HepG2 (cell line): ENCODE measurements at regions not wholly inside any gene's neighbourhood (a gene's known extent, or its start where the extent isn't known, plus 50 kb on each side); places are given as distances from the start of the nearest gene placed in this dataset.

Experiments used
- E2F1 ChIP-seq: sonication (generic); formaldehyde crosslinking; IDR thresholded peaks from 2 replicates; pipeline ENCODE4 v1.5.0; 2020; ENCODE audit warnings: missing genetic modification reagents
- ELF3 ChIP-seq: IDR thresholded peaks from 2 replicates; pipeline ENCODE4 v1.6.1; 2016; ENCODE audit warnings: missing genetic modification reagents, missing compliant biosample characterization
- HDAC1 ChIP-seq: sonication (generic); formaldehyde crosslinking; IDR thresholded peaks from 2 replicates; pipeline ENCODE4 v1.5.1; 2020; ENCODE audit warnings: mild to moderate bottlenecking, missing genetic modification reagents
- IKZF5 ChIP-seq: IDR thresholded peaks from 2 replicates; pipeline ENCODE4 v1.6.1; 2018; ENCODE audit warnings: missing genetic modification reagents, mild to moderate bottlenecking, missing compliant biosample characterization
- KDM4B ChIP-seq: sonication (generic); formaldehyde crosslinking; IDR thresholded peaks from 2 replicates; pipeline ENCODE4 v1.4.0; 2020; ENCODE audit warnings: missing genetic modification reagents
- NFYB ChIP-seq: sonication (generic); formaldehyde crosslinking; IDR thresholded peaks from 2 replicates; pipeline ENCODE4 v1.4.0; 2020; ENCODE audit warnings: missing genetic modification reagents
- NFYC ChIP-seq: IDR thresholded peaks from 2 replicates; pipeline ENCODE4 v1.6.1; 2016; ENCODE audit warnings: missing genetic modification reagents, missing compliant biosample characterization
- ZBTB38 ChIP-seq: sonication (generic); formaldehyde crosslinking; IDR thresholded peaks from 2 replicates; pipeline ENCODE4 v1.5.1; 2020; ENCODE audit warnings: mild to moderate bottlenecking, missing genetic modification reagents
- ZFP91 ChIP-seq: sonication (generic); formaldehyde crosslinking; IDR thresholded peaks from 2 replicates; pipeline ENCODE4 v1.9.0; 2022; ENCODE audit warnings: missing genetic modification reagents, mild to moderate bottlenecking, borderline replicate concordance
- ZNF18 ChIP-seq: sonication (generic); formaldehyde crosslinking; IDR thresholded peaks from 2 replicates; pipeline ENCODE4 v1.8.0; 2022; ENCODE audit warnings: mild to moderate bottlenecking, missing genetic modification reagents; ENCODE audit not compliant: insufficient replicate concordance
- ZNF318 ChIP-seq: sonication (generic); formaldehyde crosslinking; IDR thresholded peaks from 2 replicates; pipeline ENCODE4 v1.4.0; 2020; ENCODE audit warnings: mild to moderate bottlenecking, missing genetic modification reagents
- ZNF501 ChIP-seq: sonication (generic); formaldehyde crosslinking; IDR thresholded peaks from 2 replicates; pipeline ENCODE4 v1.5.1; 2020; ENCODE audit warnings: mild to moderate bottlenecking, moderate library complexity, missing genetic modification reagents
- ZNF784 ChIP-seq: sonication (generic); formaldehyde crosslinking; IDR thresholded peaks from 2 replicates; pipeline ENCODE4 v1.5.1; 2020; ENCODE audit warnings: missing genetic modification reagents, mild to moderate bottlenecking, borderline replicate concordance

- no peak for TF ChIP-seq ZNF318 (CRISPR knock-in tag)
- peak; percentile 83 for TF ChIP-seq ELF3
- peak; percentile 53 for TF ChIP-seq HDAC1 (CRISPR knock-in tag)
- no peak for TF ChIP-seq E2F1 (CRISPR knock-in tag)
- TF ChIP-seq ZBTB38 (CRISPR knock-in tag), result peak; percentile 94
- TF ChIP-seq ZFP91, result peak; percentile 67; the same call in 1 of the 2 replicates
- TF ChIP-seq NFYC, result no peak
- TF ChIP-seq NFYB (CRISPR knock-in tag), result 0 out of 2 replicates have a peak, but pooled peaks have one; percentile 28
- no peak for TF ChIP-seq ZNF501 (CRISPR knock-in tag)
- TF ChIP-seq ZNF784 (CRISPR knock-in tag), result no peak
- peak; percentile 61 for TF ChIP-seq IKZF5 (CRISPR knock-in tag)
- TF ChIP-seq ZNF18 (CRISPR knock-in tag), result no peak
- TF ChIP-seq KDM4B (CRISPR knock-in tag), result 0 out of 2 replicates have a peak, but pooled peaks have one; percentile 16
These were observed 344.6 kb downstream of the SOX9 start (continued) for GRCh38 chr17:72465191-72466024.
